Loucy (cell line): ENCODE measurements at regions not wholly inside any gene's neighbourhood (a gene's known extent, or its start where the extent isn't known, plus 50 kb on each side); places are given as distances from the start of the nearest gene placed in this dataset.

ENCODE experiments used
- EZH2phosphoT487 ChIP-seq: fragments of 200-600 bp; IDR thresholded peaks from 2 replicates; pipeline ENCODE4 v1.6.1; 2018; ENCODE audit warnings: antibody characterized with exemption, mild to moderate bottlenecking, moderate library complexity, borderline replicate concordance
- TF ChIP-seq, protein P1 (sequence below): fragments of 200-600 bp; sonication (generic); conservative IDR thresholded peaks from 2 replicates; pipeline ENCODE4 v1.5.1; 2014; ENCODE audit warnings: mild to moderate bottlenecking, antibody characterized with exemption, low read length

DNA sequence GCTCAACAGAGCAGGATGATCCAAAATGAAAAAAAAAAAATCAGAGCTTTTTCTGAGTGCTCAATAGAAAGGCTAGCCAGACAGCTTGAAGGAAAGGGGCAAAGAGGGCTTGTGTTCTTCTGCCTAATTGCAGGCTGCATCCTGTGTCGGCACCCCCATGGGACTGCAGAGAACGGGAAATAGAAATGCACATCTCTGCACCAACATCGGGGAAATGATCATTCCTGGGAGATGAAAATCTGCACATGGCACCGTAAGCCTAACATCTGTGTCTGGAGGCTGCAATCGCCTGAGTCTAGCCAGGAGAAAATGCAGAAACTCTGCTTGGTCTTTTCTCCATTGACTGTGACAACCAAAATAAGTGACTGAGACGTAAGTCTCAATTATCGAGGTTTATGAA, 243.9 kb downstream of the ICE1 start:
- TF ChIP-seq, protein P1, sequence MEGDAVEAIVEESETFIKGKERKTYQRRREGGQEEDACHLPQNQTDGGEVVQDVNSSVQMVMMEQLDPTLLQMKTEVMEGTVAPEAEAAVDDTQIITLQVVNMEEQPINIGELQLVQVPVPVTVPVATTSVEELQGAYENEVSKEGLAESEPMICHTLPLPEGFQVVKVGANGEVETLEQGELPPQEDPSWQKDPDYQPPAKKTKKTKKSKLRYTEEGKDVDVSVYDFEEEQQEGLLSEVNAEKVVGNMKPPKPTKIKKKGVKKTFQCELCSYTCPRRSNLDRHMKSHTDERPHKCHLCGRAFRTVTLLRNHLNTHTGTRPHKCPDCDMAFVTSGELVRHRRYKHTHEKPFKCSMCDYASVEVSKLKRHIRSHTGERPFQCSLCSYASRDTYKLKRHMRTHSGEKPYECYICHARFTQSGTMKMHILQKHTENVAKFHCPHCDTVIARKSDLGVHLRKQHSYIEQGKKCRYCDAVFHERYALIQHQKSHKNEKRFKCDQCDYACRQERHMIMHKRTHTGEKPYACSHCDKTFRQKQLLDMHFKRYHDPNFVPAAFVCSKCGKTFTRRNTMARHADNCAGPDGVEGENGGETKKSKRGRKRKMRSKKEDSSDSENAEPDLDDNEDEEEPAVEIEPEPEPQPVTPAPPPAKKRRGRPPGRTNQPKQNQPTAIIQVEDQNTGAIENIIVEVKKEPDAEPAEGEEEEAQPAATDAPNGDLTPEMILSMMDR = no peak
- TF ChIP-seq EZH2phosphoT487 = no peak
